ENCODE measurements at regions not wholly inside any gene's neighbourhood (a gene's known extent, or its start where the extent isn't known, plus 50 kb on each side); places are given as distances from the start of the nearest gene placed in this dataset.
"Not testable (repeated sequence)": the region's sequence is repeated elsewhere in the genome, so short reads cannot be mapped to it uniquely, and the experiment has no call there.

- no peaks in the 10 kb centered on the region for H3K9me3 ChIP-seq
- H3K27me3 ChIP-seq, result no peaks in the 10 kb centered on the region
- intact Hi-C loops (cut with DNase I), result no loop called here
- no peak for DNase-seq
- H3K4me3 ChIP-seq, result no peak overlapping the region
- H3K36me3 ChIP-seq, result no peaks in the 10 kb centered on the region
- H3K27ac ChIP-seq, result no peak overlapping the region
- 19 to 24% methylated on average over 3 of the region's 3 CpGs for WGBS, 2 donors
- TF ChIP-seq CTCF (IDR thresholded peaks at IDR 0.05) (no peak), POLR2A (IDR thresholded peaks at IDR 0.05) (no peak)
- no peaks in the 10 kb centered on the region for H3K4me1 ChIP-seq
Measured at GRCh38 chrX:94695910-94696309, 1021.9 kb downstream of the FAM133A start.

- H3K9me3 ChIP-seq; H3K4me3 ChIP-seq; H3K4me1 ChIP-seq; DNase-seq; H3K36me3 ChIP-seq; H3K27ac ChIP-seq; H3K27me3 ChIP-seq; intact Hi-C loops (cut with DNase I): not testable (repeated sequence)
- 79 to 80% methylated on average over 2 to 13 of the region's 15 CpGs for WGBS, 2 donors
Measured at GRCh38 chrX:94704348-94705256, 1030.6 kb downstream of the FAM133A start.

GRCh38 chrX:94721386-94721785 is 1047.4 kb downstream of the FAM133A start:
- no peak overlapping the region for H3K4me3 ChIP-seq
- WGBS, 2 donors, result 67 to 71% methylated on average over 2 of the region's 2 CpGs
- TF ChIP-seq CTCF (IDR thresholded peaks at IDR 0.05) (no peak), POLR2A (IDR thresholded peaks at IDR 0.05) (no peak)
- no peak overlapping the region for H3K27ac ChIP-seq
- H3K4me1 ChIP-seq, result no peaks in the 10 kb centered on the region
- no peak for DNase-seq
- H3K9me3 ChIP-seq, result no peaks in the 10 kb centered on the region
- H3K27me3 ChIP-seq, result no peaks in the 10 kb centered on the region
- H3K36me3 ChIP-seq, result no peaks in the 10 kb centered on the region
- intact Hi-C loops (cut with DNase I), result no loop called here

GRCh38 chrX:94722578-94722977 is 1048.6 kb downstream of the FAM133A start:
- Histone ChIP-seq H3K4me3 (no peak overlapping the region), H3K9me3 (no peaks in the 10 kb centered on the region), H3K4me1 (no peaks in the 10 kb centered on the region), H3K27ac (no peak overlapping the region), H3K27me3 (no peaks in the 10 kb centered on the region), H3K36me3 (no peaks in the 10 kb centered on the region)
- 90 to 91% methylated on average over 3 of the region's 3 CpGs for WGBS, 2 donors
- intact Hi-C loops (cut with DNase I), result no loop called here
- no peak for DNase-seq
- TF ChIP-seq CTCF (IDR thresholded peaks at IDR 0.05) (no peak), POLR2A (IDR thresholded peaks at IDR 0.05) (no peak)

- WGBS, 2 donors, result 80 to 89% methylated on average over 1 to 3 of the region's 3 CpGs
- Histone ChIP-seq H3K36me3 (no peaks in the 10 kb centered on the region), H3K4me3 (no peak overlapping the region), H3K27me3 (no peaks in the 10 kb centered on the region), H3K27ac (no peak overlapping the region), H3K9me3 (no peaks in the 10 kb centered on the region), H3K4me1 (no peaks in the 10 kb centered on the region)
- no peak for DNase-seq
- TF ChIP-seq CTCF (IDR thresholded peaks at IDR 0.05) (no peak), POLR2A (IDR thresholded peaks at IDR 0.05) (no peak)
- intact Hi-C loops (cut with DNase I), result no loop called here
Measured at GRCh38 chrX:94742772-94743171, 1068.8 kb downstream of the FAM133A start.
